Skeletal muscle cell (primary cell): ENCODE measurements at regions not wholly inside any gene's neighbourhood (a gene's known extent, or its start where the extent isn't known, plus 50 kb on each side); places are given as distances from the start of the nearest gene placed in this dataset.
A peak's percentile ranks its signal among the peaks of the same experiment; 100 is the strongest.

Source experiments
- DNase-seq: peaks from one replicate; pipeline ENCODE4 v3.0.0-alpha.2; 2010; ENCODE audit warnings: low read depth
- H3K4me3 ChIP-seq: 2 replicates; pipeline ENCODE4 v1.5.1; 2011; ENCODE audit warnings: low read depth, mild to moderate bottlenecking, control low read depth, low read length, moderate library complexity

GRCh38 chr5:8842971-8843551 lies 702.8 kb downstream of the SEMA5A start:
- DNase-seq, result no peak
- no peak overlapping the region for H3K4me3 ChIP-seq

GRCh38 chr5:8843771-8844170 lies 702.1 kb downstream of the SEMA5A start:
- H3K4me3 ChIP-seq, result no peak overlapping the region
- DNase-seq, result peak; percentile 97

GRCh38 chr5:8844206-8844605 lies 701.7 kb downstream of the SEMA5A start:
- DNase-seq, result no peak
- no peak overlapping the region for H3K4me3 ChIP-seq

GRCh38 chr5:8844847-8845246 lies 701.0 kb downstream of the SEMA5A start:
- no peak for DNase-seq
- H3K4me3 ChIP-seq, result no peak overlapping the region

GRCh38 chr5:8845296-8845695 lies 700.6 kb downstream of the SEMA5A start:
- no peak overlapping the region for H3K4me3 ChIP-seq
- no peak for DNase-seq

GRCh38 chr5:8848366-8848765 lies 697.5 kb downstream of the SEMA5A start:
- DNase-seq, result no peak
- H3K4me3 ChIP-seq, result no peak overlapping the region

GRCh38 chr5:8848997-8849594 lies 696.8 kb downstream of the SEMA5A start:
- peak; percentile 87 for DNase-seq
- no peak overlapping the region for H3K4me3 ChIP-seq

- no peak for DNase-seq
Observed at GRCh38 chr5:8851101-8851500, 694.8 kb downstream of the SEMA5A start.

GRCh38 chr5:8857051-8857450 lies 688.8 kb downstream of the SEMA5A start:
- no peak for DNase-seq

More at GRCh38 chr5:8851101-8851500, 694.8 kb downstream of the SEMA5A start:
- no peak overlapping the region for H3K4me3 ChIP-seq

GRCh38 chr5:8861764-8862163 lies 684.1 kb downstream of the SEMA5A start:
- H3K4me3 ChIP-seq, result no peak overlapping the region
- no peak for DNase-seq

More at GRCh38 chr5:8857051-8857450, 688.8 kb downstream of the SEMA5A start:
- H3K4me3 ChIP-seq, result no peak overlapping the region

GRCh38 chr5:8864053-8864452 lies 681.8 kb downstream of the SEMA5A start:
- H3K4me3 ChIP-seq, result no peak overlapping the region
- DNase-seq, result no peak

GRCh38 chr5:8865266-8865665 lies 680.6 kb downstream of the SEMA5A start:
- no peak overlapping the region for H3K4me3 ChIP-seq
- no peak for DNase-seq

- no peak for DNase-seq
- H3K4me3 ChIP-seq, result no peak overlapping the region
Observed at GRCh38 chr5:8865686-8866374, 680.0 kb downstream of the SEMA5A start.

- DNase-seq, result no peak
- no peak overlapping the region for H3K4me3 ChIP-seq
Observed at GRCh38 chr5:8868283-8868682, 677.6 kb downstream of the SEMA5A start.

GRCh38 chr5:8869932-8870331 lies 675.9 kb downstream of the SEMA5A start:
- no peak for DNase-seq
- no peak overlapping the region for H3K4me3 ChIP-seq

GRCh38 chr5:8870349-8870958 lies 675.4 kb downstream of the SEMA5A start:
- DNase-seq, result no peak
- no peak overlapping the region for H3K4me3 ChIP-seq

GRCh38 chr5:8870959-8871355 lies 674.9 kb downstream of the SEMA5A start:
- no peak overlapping the region for H3K4me3 ChIP-seq
- DNase-seq, result no peak

GRCh38 chr5:8871446-8871845 lies 674.4 kb downstream of the SEMA5A start:
- H3K4me3 ChIP-seq, result no peak overlapping the region
- no peak for DNase-seq

GRCh38 chr5:8875722-8876121 lies 670.2 kb downstream of the SEMA5A start:
- no peak for DNase-seq
- H3K4me3 ChIP-seq, result no peak overlapping the region

GRCh38 chr5:8879248-8879647 lies 666.6 kb downstream of the SEMA5A start:
- H3K4me3 ChIP-seq, result no peak overlapping the region
- no peak for DNase-seq

- DNase-seq, result no peak
- H3K4me3 ChIP-seq, result no peak overlapping the region
Observed at GRCh38 chr5:8884029-8884428, 661.8 kb downstream of the SEMA5A start.
